WI38 (cell line): ENCODE measurements at regions not wholly inside any gene's neighbourhood (a gene's known extent, or its start where the extent isn't known, plus 50 kb on each side); places are given as distances from the start of the nearest gene placed in this dataset.

Experiments used
- H3K4me3 ChIP-seq: 2 replicates; pipeline ENCODE4 v1.5.1; 2011; ENCODE audit warnings: low read depth, mild to moderate bottlenecking, control low read depth, low read length
- CTCF ChIP-seq: IDR thresholded peaks from 2 replicates; pipeline ENCODE4 v1.5.1; 2012; ENCODE audit warnings: low read depth, mild to moderate bottlenecking, control low read depth, low read length

- no peak overlapping the region for H3K4me3 ChIP-seq
- no peak for TF ChIP-seq CTCF
These were observed 55.2 kb upstream of the KCNH8 start for GRCh38 chr3:19093084-19093483.

GRCh38 chr3:19077388-19077787 lies 70.9 kb upstream of the KCNH8 start:
- H3K4me3 ChIP-seq, result no peak overlapping the region
- no peak for TF ChIP-seq CTCF

DNA sequence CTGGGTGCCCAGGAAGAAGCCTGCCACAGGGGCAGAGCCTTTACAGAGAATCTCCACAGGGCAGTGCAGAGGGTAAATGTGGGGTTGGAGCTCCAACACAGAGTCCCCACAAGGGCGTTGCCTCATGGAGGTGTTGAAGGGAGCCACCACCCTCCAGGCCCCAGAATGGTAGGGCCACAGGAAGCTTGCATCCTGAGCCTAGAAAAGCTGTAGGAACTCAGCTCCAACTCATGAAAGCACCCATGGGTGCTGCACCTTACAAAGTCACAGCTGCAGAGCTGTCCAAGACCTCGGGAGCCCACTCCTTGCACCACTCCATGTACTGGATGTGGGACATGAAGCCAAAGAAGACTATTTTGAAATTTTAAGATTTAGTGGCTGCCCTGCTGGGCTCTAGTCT lies 73.3 kb upstream of the KCNH8 start:
- no peak for TF ChIP-seq CTCF
- no peak overlapping the region for H3K4me3 ChIP-seq

DNA sequence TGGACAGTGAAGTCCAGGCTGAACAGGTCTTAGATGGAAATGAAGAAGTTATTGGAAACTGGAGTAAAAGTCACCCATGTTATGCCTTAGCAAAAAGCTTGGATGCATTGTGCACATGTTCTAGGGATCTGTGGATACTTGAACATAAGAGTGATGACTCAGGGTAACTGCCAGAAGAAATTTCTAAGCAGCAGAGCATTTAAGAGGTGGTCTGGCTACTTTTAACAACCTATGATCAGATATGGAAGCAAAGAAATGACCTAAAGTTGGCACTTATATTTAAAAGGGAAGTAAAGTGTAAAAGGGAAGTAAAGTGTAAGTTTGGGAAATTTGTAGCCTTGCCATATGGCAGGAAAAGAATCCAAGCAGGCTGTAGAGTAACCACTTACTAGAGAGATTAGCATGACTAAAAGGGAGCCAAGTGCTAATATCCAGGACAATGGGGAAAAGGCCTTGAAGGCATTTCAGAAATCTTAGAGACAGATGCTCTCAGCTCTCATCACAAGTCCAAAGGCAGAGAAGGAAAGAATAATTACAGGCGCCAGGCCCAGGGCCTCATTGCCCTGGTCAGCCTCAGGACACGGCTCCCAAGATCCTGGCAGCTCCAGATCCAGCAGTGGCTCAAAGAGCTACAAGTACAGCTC lies 73.9 kb upstream of the KCNH8 start:
- TF ChIP-seq CTCF, result no peak
- H3K4me3 ChIP-seq, result no peak overlapping the region

DNA sequence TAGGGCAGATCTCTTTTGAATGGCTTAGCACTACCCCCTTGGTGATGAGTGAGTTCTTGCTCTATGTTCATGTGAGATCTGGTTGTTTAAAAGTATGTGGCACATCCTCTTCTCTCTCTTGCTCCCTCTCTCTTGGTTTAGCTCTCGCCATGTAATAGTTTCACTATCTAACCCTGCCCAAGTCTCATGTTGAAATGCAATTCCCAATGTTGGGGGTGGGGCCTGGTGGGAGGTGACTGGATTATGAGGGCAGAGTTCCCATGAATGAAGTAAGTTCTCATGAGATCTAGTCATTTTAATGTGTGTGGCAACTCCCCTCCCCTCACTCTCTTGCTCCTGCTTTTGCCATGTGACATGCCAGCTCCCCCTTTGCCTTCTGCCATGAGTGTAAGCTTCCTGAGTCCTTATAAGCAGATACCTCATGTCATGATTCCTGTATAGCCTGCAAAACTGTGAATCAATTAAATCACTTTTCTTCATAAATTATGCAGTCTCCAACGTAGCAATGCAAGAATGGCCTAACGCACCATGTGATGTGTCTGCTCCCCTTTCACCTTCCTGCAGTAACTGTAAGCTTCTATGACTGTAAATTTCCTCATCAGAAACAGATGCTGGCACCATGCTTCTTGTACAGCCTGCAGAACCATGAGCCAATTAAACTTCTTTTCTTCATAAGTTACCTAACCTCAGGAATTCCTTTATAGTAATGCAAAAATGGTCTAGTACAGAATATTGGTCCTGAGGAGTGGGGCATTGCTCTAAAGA lies 74.8 kb upstream of the KCNH8 start:
- H3K4me3 ChIP-seq, result no peak overlapping the region
- TF ChIP-seq CTCF, result no peak

DNA sequence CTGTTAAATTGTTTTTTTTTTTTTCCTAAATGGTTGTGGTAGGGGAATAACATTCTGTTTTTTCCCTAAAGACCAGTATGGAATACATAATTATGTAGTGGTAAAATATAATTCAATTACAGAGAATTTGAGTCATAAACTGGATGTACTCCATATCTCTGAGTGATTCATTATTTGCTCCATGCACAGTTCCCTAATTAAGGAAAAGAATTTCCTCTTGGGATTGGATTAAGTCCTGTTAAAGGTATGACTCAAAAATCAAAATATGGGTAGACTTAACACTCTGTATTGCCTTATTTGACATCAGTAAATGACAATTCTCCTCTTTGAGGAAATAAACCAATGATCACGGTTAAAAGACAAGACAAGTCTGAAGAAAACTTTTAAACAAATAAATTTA lies 78.0 kb upstream of the KCNH8 start:
- H3K4me3 ChIP-seq, result no peak overlapping the region
- TF ChIP-seq CTCF, result no peak

- TF ChIP-seq CTCF, result no peak
- no peak overlapping the region for H3K4me3 ChIP-seq
These were observed 83.3 kb upstream of the KCNH8 start for GRCh38 chr3:19065027-19065426.
